Mesenchymal stem cell (in vitro differentiated cells and primary cell): ENCODE measurements at regions not wholly inside any gene's neighbourhood (a gene's known extent, or its start where the extent isn't known, plus 50 kb on each side); places are given as distances from the start of the nearest gene placed in this dataset.

ENCODE experiments used
- DNase-seq: peaks from one replicate; pipeline ENCODE4 v3.0.0-alpha.2; 2013
- H2AFZ ChIP-seq: one replicate; pipeline ENCODE4 v1.6.1; 2013; ENCODE audit warnings: low read depth, mild to moderate bottlenecking, control low read depth, inconsistent platforms, low read length, moderate library complexity
- H2AK5ac ChIP-seq: 2 replicates; pipeline ENCODE4 v1.6.1; 2013; ENCODE audit warnings: low read length, moderate library complexity, mild to moderate bottlenecking, inconsistent platforms; ENCODE audit not compliant: severe bottlenecking
- H2BK120ac ChIP-seq: one replicate; pipeline ENCODE4 v1.6.1; 2013; ENCODE audit warnings: low read depth, mild to moderate bottlenecking, inconsistent platforms, low read length, moderate library complexity
- H2BK12ac ChIP-seq, 2 experiments: one replicate each; pipeline ENCODE4 v1.6.1; 2013; ENCODE audit warnings: inconsistent platforms in 2 of 2, low read length in 2 of 2, mild to moderate bottlenecking in 2 of 2, moderate library complexity in 2 of 2, control low read depth in 1 of 2
- H2BK15ac ChIP-seq: one replicate; pipeline ENCODE4 v1.6.1; 2013; ENCODE audit warnings: mild to moderate bottlenecking, low read depth, inconsistent platforms; ENCODE audit not compliant: poor library complexity, severe bottlenecking
- H2BK5ac ChIP-seq: 2 replicates; pipeline ENCODE4 v1.6.1; 2013; ENCODE audit warnings: low read depth, mild to moderate bottlenecking, low read length, control low read depth, inconsistent platforms; ENCODE audit not compliant: poor library complexity, severe bottlenecking
- H3K14ac ChIP-seq, 2 experiments: one replicate each; pipeline ENCODE4 v1.6.1; 2013; ENCODE audit warnings: inconsistent platforms in 2 of 2, low read length in 2 of 2, control low read depth in 1 of 2, mild to moderate bottlenecking in 1 of 2, moderate library complexity in 1 of 2
- H3K18ac ChIP-seq, 2 experiments: one replicate each; pipeline ENCODE4 v1.6.1; 2013; ENCODE audit warnings: inconsistent platforms in 2 of 2, low read length in 2 of 2, control low read depth in 1 of 2, low read depth in 1 of 2, mild to moderate bottlenecking in 1 of 2
- H3K23ac ChIP-seq, 2 experiments: one replicate each; pipeline ENCODE4 v1.6.1; 2013; ENCODE audit warnings: inconsistent platforms in 2 of 2, low read length in 2 of 2, mild to moderate bottlenecking in 2 of 2, moderate library complexity in 2 of 2, control low read depth in 1 of 2
- H3K27ac ChIP-seq: 2 replicates; pipeline ENCODE4 v1.5.1; 2013; ENCODE audit warnings: mild to moderate bottlenecking, moderate library complexity, low read length, control low read depth, inconsistent platforms; ENCODE audit not compliant: poor library complexity, severe bottlenecking
- H3K27me3 ChIP-seq, 2 experiments: 2 replicates each; pipeline versions ENCODE4 v1.6.1 to v1.7.0; 2013; ENCODE audit warnings: low read length in 2 of 2, mild to moderate bottlenecking in 2 of 2, moderate library complexity in 2 of 2, control low read depth in 1 of 2, inconsistent platforms in 1 of 2; ENCODE audit not compliant: control insufficient read depth in 1 of 2, insufficient read depth in 1 of 2
- H3K36me3 ChIP-seq, 2 experiments: 2 replicates each; pipeline versions ENCODE4 v1.6.1 to v1.7.0; 2013; ENCODE audit warnings: low read length in 2 of 2, control low read depth in 1 of 2, inconsistent platforms in 1 of 2, low read depth in 1 of 2, mild to moderate bottlenecking in 1 of 2; ENCODE audit not compliant: insufficient read depth in 2 of 2, control insufficient read depth in 1 of 2
- H3K4ac ChIP-seq, 2 experiments: one replicate each; pipeline ENCODE4 v1.6.1; 2013; ENCODE audit warnings: inconsistent platforms in 2 of 2, low read length in 2 of 2, mild to moderate bottlenecking in 2 of 2, moderate library complexity in 2 of 2, control low read depth in 1 of 2, low read depth in 1 of 2
- H3K4me1 ChIP-seq: 2 replicates; pipeline ENCODE4 v1.6.1; 2013; ENCODE audit warnings: low read depth, low read length, control low read depth; ENCODE audit not compliant: control insufficient read depth, insufficient read depth
- H3K4me2 ChIP-seq: 2 replicates; pipeline ENCODE4 v1.6.1; 2013; ENCODE audit warnings: low read length, mild to moderate bottlenecking, inconsistent platforms; ENCODE audit not compliant: poor library complexity, severe bottlenecking
- H3K4me3 ChIP-seq, 2 experiments: 2 replicates each; pipeline versions ENCODE4 v1.5.1 to v1.7.0; 2013; ENCODE audit warnings: low read length in 2 of 2, mild to moderate bottlenecking in 2 of 2, control low read depth in 1 of 2, low read depth in 1 of 2; ENCODE audit not compliant: insufficient read depth in 1 of 2
- H3K79me1 ChIP-seq: replicated peaks from 2 replicates; pipeline ENCODE4 v1.6.1; 2013; ENCODE audit warnings: mild to moderate bottlenecking, control low read depth, low read length, inconsistent platforms; ENCODE audit not compliant: poor library complexity, severe bottlenecking
- H3K9ac ChIP-seq: 2 replicates; pipeline ENCODE4 v1.7.0; 2013; ENCODE audit warnings: mild to moderate bottlenecking, low read length, moderate library complexity
- H3K9me3 ChIP-seq: 2 replicates; pipeline ENCODE4 v1.7.0; 2013; ENCODE audit warnings: mild to moderate bottlenecking, low read length; ENCODE audit not compliant: control insufficient read depth
- H4K8ac ChIP-seq: one replicate; pipeline ENCODE4 v1.6.1; 2013; ENCODE audit warnings: inconsistent platforms, mild to moderate bottlenecking, low read length, moderate library complexity
- H4K91ac ChIP-seq: one replicate; pipeline ENCODE4 v1.6.1; 2013; ENCODE audit warnings: mild to moderate bottlenecking, low read length, inconsistent platforms
- WGBS: methylation state at CpG from one replicate; pipeline ENCODE4 v1.1.7; 2013; ENCODE audit warnings: mixed read lengths; 5-methylcytosine and 5-hydroxymethylcytosine counted together

DNA sequence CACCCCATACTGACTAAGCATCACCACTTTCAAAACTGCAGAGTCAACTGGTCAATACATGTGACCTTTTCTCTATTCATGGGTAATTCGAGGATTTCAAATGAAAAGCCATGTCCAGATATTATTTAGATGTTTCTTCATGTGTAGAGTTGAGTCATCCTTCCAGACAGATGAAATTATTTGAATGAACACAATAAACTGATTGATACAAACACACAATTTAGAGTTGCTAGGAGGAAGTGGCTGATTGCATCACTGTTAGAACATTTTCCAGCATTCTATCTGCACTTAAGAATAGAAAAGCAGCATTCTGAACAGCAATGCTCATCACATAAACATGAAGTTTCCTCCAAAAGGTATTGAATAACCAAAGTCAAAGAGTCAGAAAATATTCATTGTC lies 273.5 kb upstream of the SOX5 start:
- Histone ChIP-seq H3K4me2 (no peak overlapping the region), H3K36me3 (no peaks in the 10 kb centered on the region), H3K4me1 (peaks cover 5% of the 10 kb centered on the region), H2BK120ac (no peak overlapping the region), H3K18ac (no peak overlapping the region), H3K79me1 (no peaks in the 10 kb centered on the region), H2AK5ac (no peak overlapping the region), H3K9me3 (no peaks in the 10 kb centered on the region), H3K23ac (no peak overlapping the region), H4K8ac (no peak overlapping the region), H2BK15ac (no peak overlapping the region), H3K9ac (peak overlapping the region; percentile 28), H3K27me3 (no peaks in the 10 kb centered on the region), H3K4me3 (no peak overlapping the region), H2BK5ac (no peak overlapping the region), H3K27ac (no peak overlapping the region), H3K4ac (no peak overlapping the region), H2AFZ (no peak overlapping the region), H4K91ac (no peak overlapping the region), H2BK12ac (no peak overlapping the region), H3K14ac (no peak overlapping the region)
- WGBS = no CpG with 5 or more reads among the region's 1 CpG
- peak; percentile 77 for DNase-seq

- H3K79me1 ChIP-seq = no peaks in the 10 kb centered on the region
- no peak overlapping the region for H3K4me3 ChIP-seq
- H3K4me1 ChIP-seq = no peaks in the 10 kb centered on the region
- no peaks in the 10 kb centered on the region for H3K36me3 ChIP-seq
- H2BK15ac ChIP-seq = no peak overlapping the region
- no peak overlapping the region for H3K14ac ChIP-seq
- no peak overlapping the region for H3K18ac ChIP-seq
- no peak overlapping the region for H2AK5ac ChIP-seq
- H2BK5ac ChIP-seq = no peak overlapping the region
- H2BK12ac ChIP-seq = no peak overlapping the region
- no peak overlapping the region for H4K91ac ChIP-seq
- no peak overlapping the region for H3K27ac ChIP-seq
- WGBS = no CpG with 5 or more reads among the region's 2 CpGs
- H4K8ac ChIP-seq = no peak overlapping the region
- no peak overlapping the region for H3K23ac ChIP-seq
- no peak overlapping the region for H3K9ac ChIP-seq
- no peak overlapping the region for H3K4me2 ChIP-seq
- H2BK120ac ChIP-seq = no peak overlapping the region
- no peaks in the 10 kb centered on the region for H3K27me3 ChIP-seq
- no peak overlapping the region for H3K4ac ChIP-seq
- no peak overlapping the region for H2AFZ ChIP-seq
- no peaks in the 10 kb centered on the region for H3K9me3 ChIP-seq
- DNase-seq = no peak
These were observed 263.0 kb upstream of the SOX5 start for GRCh38 chr12:24212496-24212895.

GRCh38 chr12:24206621-24207020 lies 257.2 kb upstream of the SOX5 start:
- no peak overlapping the region for H2BK15ac ChIP-seq
- H3K79me1 ChIP-seq = no peaks in the 10 kb centered on the region
- no peak overlapping the region for H3K4me3 ChIP-seq
- H3K36me3 ChIP-seq = no peaks in the 10 kb centered on the region
- no peak overlapping the region for H2BK120ac ChIP-seq
- no peak overlapping the region for H3K4ac ChIP-seq
- no peak overlapping the region for H4K91ac ChIP-seq
- no peak overlapping the region for H3K18ac ChIP-seq
- H3K9ac ChIP-seq = no peak overlapping the region
- H3K27me3 ChIP-seq = no peaks in the 10 kb centered on the region
- H3K14ac ChIP-seq = no peak overlapping the region
- H2BK12ac ChIP-seq = no peak overlapping the region
- no peak overlapping the region for H3K23ac ChIP-seq
- H4K8ac ChIP-seq = no peak overlapping the region
- H3K4me1 ChIP-seq = peaks cover under 1% of the 10 kb centered on the region
- H2BK5ac ChIP-seq = no peak overlapping the region
- no peak overlapping the region for H2AFZ ChIP-seq
- no peak overlapping the region for H3K27ac ChIP-seq
- 97% methylated on average over 2 of the region's 2 CpGs for WGBS
- H3K9me3 ChIP-seq = no peaks in the 10 kb centered on the region
- H3K4me2 ChIP-seq = no peak overlapping the region
- DNase-seq = no peak
- H2AK5ac ChIP-seq = no peak overlapping the region

DNA sequence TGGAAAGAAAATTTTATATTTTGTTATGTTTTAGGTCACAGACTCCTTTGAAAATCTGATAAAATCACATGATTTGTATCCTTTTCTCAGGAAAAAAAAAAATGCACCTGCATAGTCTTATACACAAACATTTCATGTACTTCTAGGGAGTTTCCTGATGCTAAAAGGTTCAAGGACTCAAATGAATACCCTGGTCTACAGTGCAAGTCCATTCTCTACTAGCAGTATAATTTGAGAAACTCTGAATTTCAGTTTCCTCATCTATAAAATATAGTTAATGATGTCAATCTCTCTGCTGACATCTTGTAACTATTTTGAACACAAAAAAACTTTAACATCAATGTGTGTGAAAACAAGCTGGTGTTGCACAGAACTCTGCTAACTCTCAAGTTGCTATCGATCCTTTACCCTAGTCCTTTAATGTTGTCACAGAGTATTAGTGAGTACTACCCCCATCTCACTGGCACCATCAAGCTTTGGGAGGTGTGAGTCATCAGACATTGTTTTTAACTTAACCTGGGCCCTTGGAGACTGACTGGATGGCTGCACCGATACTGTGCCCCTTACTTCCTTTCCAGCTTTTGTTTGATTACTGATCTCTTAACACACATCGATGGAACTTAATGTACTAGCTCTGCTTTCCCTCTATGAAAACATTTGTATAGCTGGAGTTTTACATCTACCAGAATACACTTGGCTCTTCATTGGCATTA lies 251.9 kb upstream of the SOX5 start:
- Histone ChIP-seq H3K9ac (no peak overlapping the region), H3K14ac (no peak overlapping the region), H2BK12ac (no peak overlapping the region), H3K4ac (no peak overlapping the region), H4K8ac (no peak overlapping the region), H3K36me3 (no peaks in the 10 kb centered on the region), H3K79me1 (no peaks in the 10 kb centered on the region), H3K4me3 (no peak overlapping the region), H2BK15ac (no peak overlapping the region), H3K23ac (no peak overlapping the region), H3K9me3 (no peaks in the 10 kb centered on the region), H2AFZ (no peak overlapping the region), H3K27me3 (no peaks in the 10 kb centered on the region), H3K27ac (peak overlapping the region; percentile 51), H2BK120ac (no peak overlapping the region), H3K4me1 (peaks cover 12% of the 10 kb centered on the region), H2BK5ac (no peak overlapping the region), H2AK5ac (no peak overlapping the region), H3K18ac (no peak overlapping the region), H3K4me2 (peak overlapping the region; percentile 11), H4K91ac (no peak overlapping the region)
- 74% methylated on average over 2 of the region's 3 CpGs for WGBS
- DNase-seq = no peak
